ENCODE measurements at regions not wholly inside any gene's neighbourhood (a gene's known extent, or its start where the extent isn't known, plus 50 kb on each side); places are given as distances from the start of the nearest gene placed in this dataset.

- TF ChIP-seq CTCF (IDR thresholded peaks at IDR 0.05; ENCODE audit: insufficient read depth, low read depth, low read length) (no peak), EZH2 (IDR thresholded peaks at IDR 0.05; ENCODE audit: insufficient read depth, low read length) (no peak)
Measured at GRCh38 chr12:124111006-124111405, 138.0 kb downstream of the ZNF664 start.
